Mucosa of gallbladder (tissue), 1 donor: ENCODE measurements at regions not wholly inside any gene's neighbourhood (a gene's known extent, or its start where the extent isn't known, plus 50 kb on each side); places are given as distances from the start of the nearest gene placed in this dataset.
"Not testable (repeated sequence)": the region's sequence is repeated elsewhere in the genome, so short reads cannot be mapped to it uniquely, and the experiment has no call there.

Source experiments
- DNase-seq: peaks from one replicate; pipeline ENCODE4 v3.0.0-alpha.2; 2020; ENCODE audit warnings: low spot score
- donor health status: DM: no; HTN: no; CAD: no.

DNA sequence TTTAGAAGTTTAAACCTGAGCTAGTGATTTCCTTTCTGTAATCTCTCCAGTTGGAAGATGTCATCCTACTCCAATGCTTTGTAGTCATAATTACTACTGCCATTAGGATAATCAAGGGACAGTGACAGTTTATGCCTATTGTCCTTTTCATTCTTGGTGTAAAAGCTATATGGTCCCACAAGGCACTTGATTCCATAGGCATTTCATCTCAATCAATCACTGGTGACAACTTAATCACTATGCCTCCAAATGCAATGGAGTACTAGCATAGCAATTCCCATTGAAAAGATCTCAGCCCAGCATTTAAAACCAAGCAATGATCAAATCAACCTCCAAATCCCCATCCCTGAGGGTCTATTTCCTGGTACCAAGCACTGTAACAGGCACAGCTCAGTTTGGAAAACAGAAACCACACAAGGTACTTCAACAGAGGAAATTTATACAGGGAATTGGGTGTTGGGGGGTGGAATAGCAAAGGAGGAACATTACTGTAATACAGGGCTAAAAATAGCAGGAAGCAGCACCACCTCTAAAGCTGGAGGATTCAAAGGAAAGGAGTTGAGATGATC lies 51.0 kb downstream of the FHIP2A start:
- DNase-seq: no peak

DNA sequence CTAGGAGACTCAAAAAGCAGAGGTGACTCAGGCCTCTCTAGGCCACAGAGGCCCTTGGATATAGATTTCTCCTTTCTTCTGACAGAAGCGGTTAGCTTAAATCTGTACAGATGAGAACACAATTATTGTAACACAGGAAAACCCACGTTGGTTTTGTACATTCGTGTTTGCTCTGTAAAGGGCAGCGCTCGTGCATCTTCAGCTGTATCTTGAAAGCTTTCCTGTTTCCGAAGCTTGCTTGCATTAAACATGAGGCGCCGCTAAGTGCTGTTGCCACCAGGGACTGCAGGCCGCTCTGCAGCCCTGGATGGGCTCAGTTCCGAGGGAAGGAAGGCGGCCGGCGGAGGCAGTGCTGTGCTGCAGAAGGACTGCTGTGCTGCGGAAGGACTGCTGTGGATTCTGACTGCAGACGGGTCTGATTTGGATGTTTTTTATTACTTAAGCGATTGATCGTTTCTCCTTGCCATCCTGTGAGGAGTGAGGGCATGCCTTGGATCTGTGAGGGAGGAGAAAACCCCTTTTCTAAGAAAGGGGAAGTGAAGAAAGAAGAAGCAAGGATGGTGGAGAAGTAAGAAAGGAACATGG lies 53.3 kb downstream of the FHIP2A start:
- no peak for DNase-seq

DNA sequence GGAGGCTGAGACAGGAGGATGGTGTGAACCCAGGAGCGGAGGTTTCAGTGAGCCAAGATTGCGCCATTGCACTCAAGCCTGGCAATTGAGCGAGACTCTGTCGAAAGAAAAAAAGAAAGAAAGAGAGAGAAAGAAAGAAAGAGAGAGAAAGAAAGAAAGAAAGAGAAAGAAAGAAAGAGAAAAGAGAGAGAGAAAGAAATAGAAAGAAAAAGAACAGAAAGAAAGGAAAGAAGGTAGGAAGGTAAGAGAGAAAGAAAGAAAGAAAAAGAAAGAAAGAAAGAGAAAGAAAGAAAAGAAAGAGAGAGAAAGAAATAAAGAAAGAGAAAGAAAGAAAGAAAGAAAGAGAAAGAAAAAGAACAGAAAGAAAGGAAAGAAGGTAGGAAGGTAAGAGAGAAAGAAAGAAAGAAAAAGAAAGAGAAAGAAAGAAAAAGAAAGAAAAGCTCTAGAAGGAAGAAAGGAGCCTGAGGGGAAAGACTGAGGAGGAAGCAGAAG lies 54.1 kb downstream of the FHIP2A start:
- DNase-seq: not testable (repeated sequence)

DNA sequence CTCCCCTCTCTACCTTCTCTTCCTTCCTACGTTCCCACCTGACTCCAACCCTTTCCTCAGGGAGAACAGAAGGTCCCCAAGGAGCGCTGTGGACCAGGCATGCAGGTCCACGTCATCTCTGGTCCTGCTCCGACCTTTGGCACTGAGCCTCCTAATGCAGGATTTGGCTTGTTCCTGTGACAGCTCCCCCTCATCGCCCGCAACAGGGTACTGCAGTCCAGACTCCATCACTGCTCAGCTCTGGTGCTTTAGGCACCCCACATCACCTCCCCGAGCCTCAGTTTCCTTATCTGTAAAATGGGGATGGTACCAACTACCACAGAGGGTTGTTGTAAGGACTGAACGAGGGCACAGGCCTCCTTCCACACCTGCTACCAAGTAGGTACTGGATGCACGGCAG lies 54.6 kb downstream of the FHIP2A start:
- DNase-seq: no peak

DNA sequence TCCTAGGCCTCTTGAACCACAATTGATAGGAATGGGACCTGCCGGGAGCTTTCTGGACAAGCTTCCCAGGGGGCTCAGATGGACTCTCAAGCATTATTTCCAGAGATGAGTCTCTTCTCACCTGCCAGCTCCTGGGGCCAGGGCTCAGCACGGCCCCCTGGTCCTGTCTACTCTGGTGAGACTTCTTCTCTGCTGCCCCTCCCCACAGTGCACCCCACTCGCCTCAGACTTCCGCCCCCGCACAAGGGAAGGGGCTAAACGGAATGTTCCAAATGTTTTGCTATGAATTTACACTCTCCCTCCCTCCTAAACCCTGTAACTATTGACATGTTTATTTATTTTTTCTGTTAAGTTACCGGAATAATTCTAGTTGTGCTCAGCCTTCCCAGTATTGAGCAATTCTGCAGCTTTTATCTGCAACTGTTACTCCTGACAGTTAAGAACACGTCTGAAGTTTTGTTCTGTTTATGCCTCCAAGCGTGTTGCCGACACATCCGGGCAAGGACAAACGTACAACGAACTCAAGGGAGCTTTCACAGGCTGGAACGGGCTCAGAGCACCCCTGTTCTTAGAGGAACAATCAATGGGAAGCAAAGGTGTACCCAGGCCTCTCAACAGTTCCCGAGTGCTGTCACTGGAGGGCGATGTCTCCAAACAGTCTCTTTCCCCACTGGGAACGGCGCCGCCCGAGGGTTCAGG lies 55.2 kb downstream of the FHIP2A start:
- peak; percentile 54 for DNase-seq

DNA sequence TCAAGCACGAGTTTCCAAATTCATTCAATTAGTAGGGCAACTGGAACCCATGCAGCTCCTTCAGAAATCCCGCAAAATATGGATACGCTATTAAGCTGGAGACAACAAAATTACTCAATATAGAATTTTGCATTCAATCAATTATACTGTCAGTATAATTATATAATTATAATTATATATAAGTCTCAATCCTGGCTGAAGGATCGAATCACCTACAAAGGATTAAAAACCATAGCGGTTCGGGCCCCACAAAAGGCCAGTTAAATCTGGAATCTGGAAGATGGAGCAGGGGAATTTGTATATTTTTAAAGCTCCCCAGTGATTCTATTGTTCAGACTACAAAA lies 55.7 kb downstream of the FHIP2A start:
- no peak for DNase-seq

DNA sequence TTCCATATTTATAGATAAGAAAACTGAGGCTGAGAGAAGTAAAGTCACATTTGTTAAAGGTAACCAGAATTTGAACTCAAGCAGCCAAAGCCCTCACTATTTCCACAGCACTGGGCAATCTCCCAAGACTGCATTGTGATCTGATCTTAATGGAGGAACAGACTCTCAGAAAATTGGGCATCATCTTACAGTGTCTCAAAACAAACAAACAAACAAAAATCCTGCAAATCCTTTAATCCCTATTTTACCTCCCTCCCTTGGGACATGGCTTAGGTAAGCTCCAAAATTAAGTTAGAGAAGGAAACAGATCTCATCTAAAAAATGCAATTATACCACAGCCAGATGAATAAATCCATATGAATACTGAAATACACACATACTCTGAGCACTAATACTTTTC lies 57.5 kb downstream of the FHIP2A start:
- no peak for DNase-seq

DNA sequence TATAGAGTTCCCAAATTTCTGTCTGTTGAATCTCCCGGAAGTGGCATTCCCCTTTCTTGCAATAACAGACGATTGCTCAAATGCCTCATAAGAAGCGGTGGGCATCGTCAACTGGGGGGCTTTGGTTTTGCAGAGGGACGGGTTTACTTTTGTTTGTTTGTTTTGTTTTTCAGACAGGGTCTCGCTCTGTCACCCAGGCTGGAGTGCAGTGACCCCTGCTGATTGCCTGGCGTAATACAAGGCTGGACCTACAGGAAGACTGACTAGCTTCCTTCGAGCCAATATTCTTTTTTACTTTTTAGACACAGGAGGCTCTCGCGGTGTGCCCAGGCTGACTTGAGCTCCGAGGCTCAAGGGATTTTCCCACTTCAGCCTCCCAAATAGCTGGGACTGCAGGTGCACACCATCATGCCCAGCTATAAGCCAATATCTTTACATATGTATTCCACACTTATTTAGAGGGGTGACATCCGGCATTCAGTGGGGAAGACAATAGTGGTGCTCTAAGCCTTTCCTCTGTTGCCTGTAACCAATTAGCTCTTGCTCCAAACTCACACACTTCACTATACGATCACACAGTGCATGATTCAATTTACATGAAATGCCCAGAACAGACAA lies 58.1 kb downstream of the FHIP2A start:
- DNase-seq: no peak

DNA sequence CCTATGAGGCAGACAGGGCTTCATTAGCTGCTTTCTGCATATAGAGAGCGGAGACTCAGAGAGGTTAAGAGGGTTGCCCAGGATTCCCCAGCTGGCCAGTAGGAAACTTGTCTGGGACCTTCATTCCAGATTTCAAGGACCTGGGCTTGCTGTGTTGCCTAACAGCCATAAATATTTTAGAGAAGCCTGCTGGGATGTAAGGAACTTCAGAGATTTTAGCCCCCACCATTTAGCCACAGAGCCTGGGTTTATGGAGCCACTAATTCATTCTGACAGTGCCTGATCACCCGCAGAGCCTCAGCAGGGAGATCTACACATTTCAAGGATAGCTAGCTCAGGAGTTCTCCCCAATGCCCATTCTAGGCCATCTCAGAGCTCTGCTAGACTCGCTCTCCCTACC lies 56.6 kb upstream of the TRUB1 start:
- no peak for DNase-seq

DNA sequence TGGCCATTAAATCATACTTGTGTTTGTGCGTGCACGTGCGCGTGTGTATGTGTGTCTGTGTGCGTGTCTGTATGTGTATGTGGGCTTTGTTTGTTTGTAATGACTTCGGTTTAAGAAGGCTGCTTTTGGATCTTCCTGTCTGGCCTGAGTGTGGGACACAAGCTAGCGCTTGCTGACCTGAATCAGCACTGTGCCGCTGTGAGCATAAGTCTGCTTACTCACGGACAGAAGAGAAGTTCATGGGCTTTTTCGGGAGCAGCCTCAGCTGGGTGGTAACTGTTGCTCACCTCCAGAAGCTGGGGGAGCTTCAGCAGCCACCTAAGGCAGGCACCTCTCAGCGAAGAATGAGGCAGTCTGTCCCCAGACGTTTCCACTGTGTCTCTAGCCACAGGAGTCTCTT lies 56.1 kb upstream of the TRUB1 start:
- no peak for DNase-seq

DNA sequence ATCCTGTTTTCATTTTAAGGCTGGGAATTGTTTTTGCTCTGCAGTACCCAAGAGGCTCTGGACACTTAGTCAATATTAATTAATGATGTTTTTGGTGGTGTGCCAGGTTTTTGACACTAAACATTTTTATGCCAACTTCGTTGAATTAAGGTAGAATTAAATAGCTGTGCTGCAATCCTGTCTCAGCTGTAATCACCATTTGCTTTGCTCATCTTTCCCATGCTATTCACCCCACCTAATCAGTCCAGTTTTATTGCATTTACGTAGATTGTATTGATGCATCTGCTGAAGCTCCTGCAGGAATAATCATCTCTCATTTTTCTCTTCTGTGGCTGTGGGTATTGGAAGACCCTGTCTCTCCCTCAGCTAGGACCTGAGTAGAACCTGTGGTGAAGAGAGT lies 52.6 kb upstream of the TRUB1 start:
- DNase-seq: no peak
